DOHH2 (cell line): ENCODE measurements at regions not wholly inside any gene's neighbourhood (a gene's known extent, or its start where the extent isn't known, plus 50 kb on each side); places are given as distances from the start of the nearest gene placed in this dataset.

Experiments
- H3F3A ChIP-seq: fragments of 200-600 bp; sonication (generic), shearing (Covaris generic); 2 replicates; pipeline ENCODE4 v1.6.0; 2016; ENCODE audit warnings: antibody characterized with exemption, mild to moderate bottlenecking; ENCODE audit not compliant: control insufficient read depth, insufficient read depth
- H3K27ac ChIP-seq: fragments of 200-600 bp; sonication (generic); 2 replicates; pipeline ENCODE4 v1.5.1; 2014; ENCODE audit warnings: low read depth, mild to moderate bottlenecking, low read length, moderate library complexity
- H3K27me3 ChIP-seq: fragments of 200-600 bp; sonication (generic); 2 replicates; pipeline ENCODE4 v1.6.1; 2014; ENCODE audit warnings: mild to moderate bottlenecking, low read length, mixed read lengths; ENCODE audit not compliant: control insufficient read depth
- H3K36me3 ChIP-seq: fragments of 200-600 bp; sonication (generic); 2 replicates; pipeline ENCODE4 v1.6.1; 2014; ENCODE audit warnings: mild to moderate bottlenecking, low read length, moderate library complexity, mixed read lengths; ENCODE audit not compliant: control insufficient read depth
- H3K4me1 ChIP-seq: fragments of 200-600 bp; sonication (generic); 2 replicates; pipeline ENCODE4 v1.6.1; 2014; ENCODE audit warnings: mild to moderate bottlenecking, low read length, mixed read lengths; ENCODE audit not compliant: control insufficient read depth
- H3K4me2 ChIP-seq: fragments of 200-600 bp; sonication (generic); 2 replicates; pipeline ENCODE4 v1.6.0; 2014; ENCODE audit warnings: mild to moderate bottlenecking, low read length, moderate library complexity
- H3K4me3 ChIP-seq: fragments of 200-600 bp; sonication (generic); 2 replicates; pipeline ENCODE4 v1.5.1; 2014; ENCODE audit warnings: mild to moderate bottlenecking, low read length, mixed read lengths
- H3K79me2 ChIP-seq: fragments of 200-600 bp; sonication (generic); 2 replicates; pipeline ENCODE4 v1.6.1; 2014; ENCODE audit warnings: mild to moderate bottlenecking, low read length, mixed read lengths; ENCODE audit not compliant: control insufficient read depth
- H3K9me2 ChIP-seq: fragments of 200-600 bp; sonication (generic); replicated peaks from 2 replicates; pipeline ENCODE4 v1.6.1; 2014; ENCODE audit warnings: mild to moderate bottlenecking, low read length, mixed read lengths; ENCODE audit not compliant: control insufficient read depth
- H3K9me3 ChIP-seq: fragments of 200-600 bp; sonication (generic); 2 replicates; pipeline ENCODE4 v1.6.1; 2014; ENCODE audit warnings: antibody characterized with exemption, low read length, mixed read lengths; ENCODE audit not compliant: control insufficient read depth, insufficient read depth
- H4K20me1 ChIP-seq: fragments of 200-600 bp; sonication (generic); 2 replicates; pipeline ENCODE4 v1.6.0; 2014; ENCODE audit warnings: low read depth, mild to moderate bottlenecking, antibody characterized with exemption, low read length, moderate library complexity; ENCODE audit not compliant: control insufficient read depth, insufficient read depth
- CTCF ChIP-seq: fragments of 200-600 bp; sonication (generic); IDR thresholded peaks from one replicate; pipeline ENCODE4 v1.5.1; 2014; ENCODE audit warnings: antibody characterized with exemption, mild to moderate bottlenecking, low read depth, low read length; ENCODE audit not compliant: poor library complexity, severe bottlenecking
- EZH2phosphoT487 ChIP-seq: fragments of 200-600 bp; sonication (generic); IDR thresholded peaks from 2 replicates; pipeline ENCODE4 v1.6.1; 2017; ENCODE audit warnings: borderline replicate concordance, mild to moderate bottlenecking, antibody characterized with exemption, low read length, moderate library complexity, mixed read lengths

DNA sequence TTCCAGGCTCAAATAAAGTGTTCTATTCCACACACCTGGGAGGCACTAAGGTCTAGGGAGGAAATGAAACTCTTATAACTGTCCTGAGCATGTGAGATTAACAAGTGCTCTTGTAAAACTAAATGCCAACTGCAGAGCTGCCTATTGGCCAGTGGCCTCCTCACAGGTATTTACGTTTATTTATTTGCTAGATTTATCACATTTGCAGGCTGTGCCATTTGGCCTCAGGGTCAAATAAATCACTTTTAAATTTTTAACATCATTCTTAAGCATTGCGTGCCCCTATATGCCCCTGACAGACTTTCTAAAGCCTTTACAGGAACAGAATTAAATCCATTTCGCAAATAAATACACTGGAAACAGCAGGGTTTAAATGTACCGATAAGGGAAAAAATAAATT, 381.8 kb upstream of the NFE2L3 start:
- no peaks in the 10 kb centered on the region for H3K36me3 ChIP-seq
- no peaks in the 10 kb centered on the region for H3K9me3 ChIP-seq
- H4K20me1 ChIP-seq = no peaks in the 10 kb centered on the region
- H3F3A ChIP-seq = no peaks in the 10 kb centered on the region
- H3K79me2 ChIP-seq = no peaks in the 10 kb centered on the region
- H3K27ac ChIP-seq = no peak overlapping the region
- H3K4me1 ChIP-seq = no peaks in the 10 kb centered on the region
- no peak overlapping the region for H3K4me2 ChIP-seq
- H3K4me3 ChIP-seq = no peak overlapping the region
- 0 out of 2 replicates have a peak, but pooled peaks cover 2% of the 10 kb centered on the region for H3K27me3 ChIP-seq
- H3K9me2 ChIP-seq = no peaks in the 10 kb centered on the region
- TF ChIP-seq CTCF = no peak
- no peak for TF ChIP-seq EZH2phosphoT487

- H3K27me3 ChIP-seq = 0 out of 2 replicates have a peak, but pooled peaks cover 2% of the 10 kb centered on the region
- H3K4me1 ChIP-seq = no peaks in the 10 kb centered on the region
Measured at GRCh38 chr7:25770670-25771069, 381.3 kb upstream of the NFE2L3 start.

DNA sequence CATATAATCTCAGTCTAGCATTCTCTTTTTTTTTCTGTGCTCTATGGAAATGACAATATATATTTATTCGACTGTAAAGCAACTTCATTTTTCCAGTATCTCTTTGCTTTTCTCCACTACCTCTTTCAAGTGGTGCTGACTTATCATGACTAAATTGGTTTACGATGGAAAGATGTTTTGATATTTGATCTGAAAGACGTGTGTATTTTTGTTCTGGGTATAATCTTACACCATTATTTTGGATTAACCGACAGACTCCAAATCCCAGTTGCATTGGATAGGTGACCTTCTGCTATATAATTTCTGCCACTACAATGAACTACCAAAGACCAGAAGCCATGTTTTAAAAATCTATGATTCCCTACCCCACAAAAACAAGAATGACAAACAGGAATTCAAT, 380.5 kb upstream of the NFE2L3 start:
- no peak for TF ChIP-seq EZH2phosphoT487
- no peak for TF ChIP-seq CTCF
- Histone ChIP-seq H3K4me1 (no peaks in the 10 kb centered on the region), H3K9me2 (no peaks in the 10 kb centered on the region), H3K79me2 (no peaks in the 10 kb centered on the region), H3K27ac (no peak overlapping the region), H3K9me3 (no peaks in the 10 kb centered on the region), H3F3A (no peaks in the 10 kb centered on the region), H3K27me3 (0 out of 2 replicates have a peak, but pooled peaks cover 2% of the 10 kb centered on the region), H3K36me3 (no peaks in the 10 kb centered on the region), H3K4me3 (no peak overlapping the region), H3K4me2 (no peak overlapping the region), H4K20me1 (no peaks in the 10 kb centered on the region)

More at GRCh38 chr7:25770670-25771069, 381.3 kb upstream of the NFE2L3 start:
- no peaks in the 10 kb centered on the region for H4K20me1 ChIP-seq
- no peak overlapping the region for H3K4me3 ChIP-seq
- H3K4me2 ChIP-seq = no peak overlapping the region
- H3K27ac ChIP-seq = no peak overlapping the region
- no peaks in the 10 kb centered on the region for H3F3A ChIP-seq
- no peak for TF ChIP-seq EZH2phosphoT487
- no peak for TF ChIP-seq CTCF
- no peaks in the 10 kb centered on the region for H3K36me3 ChIP-seq
- H3K9me2 ChIP-seq = no peaks in the 10 kb centered on the region
- H3K79me2 ChIP-seq = no peaks in the 10 kb centered on the region
- no peaks in the 10 kb centered on the region for H3K9me3 ChIP-seq
